HFFc6 (cell line): ENCODE measurements at regions not wholly inside any gene's neighbourhood (a gene's known extent, or its start where the extent isn't known, plus 50 kb on each side); places are given as distances from the start of the nearest gene placed in this dataset.

Experiments
- DNase-seq: peaks from one replicate; pipeline ENCODE4 v3.0.0-alpha.2; 2018
- H3K27ac Mint-ChIP-seq: 2 replicates; pipeline ENCODE4 v1.8.0; 2020; ENCODE audit warnings: mild to moderate bottlenecking, mixed read lengths
- H3K27me3 Mint-ChIP-seq: 2 replicates; pipeline ENCODE4 v1.8.0; 2021; ENCODE audit warnings: mild to moderate bottlenecking, moderate library complexity, mixed read lengths; ENCODE audit not compliant: insufficient read depth
- H3K36me3 Mint-ChIP-seq: 2 replicates; pipeline ENCODE4 v1.8.0; 2021; ENCODE audit warnings: low read depth, mixed read lengths
- H3K4me1 Mint-ChIP-seq: 2 replicates; pipeline ENCODE4 v1.8.0; 2020; ENCODE audit warnings: low read depth, mixed read lengths
- H3K4me3 Mint-ChIP-seq: 2 replicates; pipeline ENCODE4 v1.8.0; 2020; ENCODE audit warnings: mild to moderate bottlenecking, moderate library complexity, mixed read lengths
- H3K9me3 Mint-ChIP-seq: 2 replicates; pipeline ENCODE4 v1.8.0; 2020; ENCODE audit warnings: mild to moderate bottlenecking, mixed read lengths
- TF ChIP-seq, protein P1 (sequence below): fragments of 200-600 bp; sonication (generic); IDR thresholded peaks from 2 replicates; pipeline ENCODE4 v1.5.0; 2021; ENCODE audit warnings: antibody characterized with exemption, mild to moderate bottlenecking

DNA sequence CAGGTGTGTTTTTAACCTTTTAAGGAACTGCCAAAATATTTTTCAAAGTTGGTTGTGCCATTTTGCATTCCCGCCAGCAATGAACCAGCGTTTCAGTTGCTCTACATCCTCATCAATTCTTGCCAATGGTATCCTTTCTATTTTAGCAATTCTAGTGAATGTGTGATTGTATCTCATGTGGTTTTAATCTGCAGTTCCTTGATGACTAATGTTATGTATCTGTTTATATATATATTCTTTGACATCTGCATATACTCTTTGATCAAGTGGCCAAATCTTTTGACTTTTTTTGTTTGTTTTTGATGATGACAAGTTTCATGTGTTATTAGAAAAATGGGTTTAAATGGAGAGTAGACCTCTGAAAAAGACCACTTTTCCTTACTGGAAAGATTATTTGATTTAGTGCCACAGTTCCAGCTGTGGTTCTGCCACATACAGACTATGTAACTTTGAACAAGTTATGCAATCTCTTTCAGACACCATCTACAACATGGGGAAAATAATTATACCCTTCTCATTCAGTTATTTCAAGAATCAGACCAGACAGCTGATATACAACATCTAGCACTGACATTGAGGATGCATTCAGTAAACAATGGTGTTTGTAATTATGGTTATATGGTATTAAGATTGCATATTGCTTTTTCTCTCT, 146.3 kb upstream of the CNOT2 start:
- no peak for DNase-seq
- TF ChIP-seq, protein P1, sequence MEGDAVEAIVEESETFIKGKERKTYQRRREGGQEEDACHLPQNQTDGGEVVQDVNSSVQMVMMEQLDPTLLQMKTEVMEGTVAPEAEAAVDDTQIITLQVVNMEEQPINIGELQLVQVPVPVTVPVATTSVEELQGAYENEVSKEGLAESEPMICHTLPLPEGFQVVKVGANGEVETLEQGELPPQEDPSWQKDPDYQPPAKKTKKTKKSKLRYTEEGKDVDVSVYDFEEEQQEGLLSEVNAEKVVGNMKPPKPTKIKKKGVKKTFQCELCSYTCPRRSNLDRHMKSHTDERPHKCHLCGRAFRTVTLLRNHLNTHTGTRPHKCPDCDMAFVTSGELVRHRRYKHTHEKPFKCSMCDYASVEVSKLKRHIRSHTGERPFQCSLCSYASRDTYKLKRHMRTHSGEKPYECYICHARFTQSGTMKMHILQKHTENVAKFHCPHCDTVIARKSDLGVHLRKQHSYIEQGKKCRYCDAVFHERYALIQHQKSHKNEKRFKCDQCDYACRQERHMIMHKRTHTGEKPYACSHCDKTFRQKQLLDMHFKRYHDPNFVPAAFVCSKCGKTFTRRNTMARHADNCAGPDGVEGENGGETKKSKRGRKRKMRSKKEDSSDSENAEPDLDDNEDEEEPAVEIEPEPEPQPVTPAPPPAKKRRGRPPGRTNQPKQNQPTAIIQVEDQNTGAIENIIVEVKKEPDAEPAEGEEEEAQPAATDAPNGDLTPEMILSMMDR: no peak
- Mint-ChIP-seq H3K27me3 (no peaks in the 10 kb centered on the region; the same call in 1 of the 2 replicates), H3K9me3 (peaks cover 4% of the 10 kb centered on the region; the same call in 1 of the 2 replicates), H3K36me3 (no peaks in the 10 kb centered on the region), H3K4me3 (no peak overlapping the region), H3K27ac (no peak overlapping the region), H3K4me1 (no peaks in the 10 kb centered on the region)

GRCh38 chr12:70101064-70101463, 142.2 kb upstream of the CNOT2 start:
- TF ChIP-seq, protein P1: no peak
- H3K9me3 Mint-ChIP-seq: peaks cover 4% of the 10 kb centered on the region; the same call in 1 of the 2 replicates
- H3K27ac Mint-ChIP-seq: no peak overlapping the region
- H3K4me1 Mint-ChIP-seq: no peaks in the 10 kb centered on the region
- H3K27me3 Mint-ChIP-seq: no peaks in the 10 kb centered on the region
- DNase-seq: no peak
- H3K4me3 Mint-ChIP-seq: no peak overlapping the region
- no peaks in the 10 kb centered on the region for H3K36me3 Mint-ChIP-seq

DNA sequence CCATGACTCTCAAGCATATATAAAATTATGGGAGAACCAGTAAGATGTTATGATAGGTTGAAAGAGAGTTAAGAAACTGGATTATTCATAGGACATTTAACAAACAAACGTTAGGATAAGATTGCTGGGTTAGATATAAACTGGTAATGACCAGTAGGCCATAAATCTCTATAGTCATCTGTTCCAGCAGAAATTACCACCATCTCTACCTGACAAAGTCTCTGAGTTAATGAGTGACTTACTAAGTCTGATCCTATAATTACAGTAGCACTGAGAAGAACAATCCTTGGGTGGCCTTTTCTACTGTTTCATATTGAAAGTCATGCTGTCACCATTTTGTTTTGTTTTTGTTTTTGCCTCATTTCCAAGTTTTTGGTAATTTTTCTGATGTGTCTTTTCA, 136.9 kb upstream of the CNOT2 start:
- H3K9me3 Mint-ChIP-seq: peaks cover 21% of the 10 kb centered on the region
- H3K36me3 Mint-ChIP-seq: no peaks in the 10 kb centered on the region
- H3K27ac Mint-ChIP-seq: no peak overlapping the region
- no peak for DNase-seq
- no peak overlapping the region for H3K4me3 Mint-ChIP-seq
- H3K27me3 Mint-ChIP-seq: no peaks in the 10 kb centered on the region
- TF ChIP-seq, protein P1: no peak
- no peaks in the 10 kb centered on the region for H3K4me1 Mint-ChIP-seq

DNA sequence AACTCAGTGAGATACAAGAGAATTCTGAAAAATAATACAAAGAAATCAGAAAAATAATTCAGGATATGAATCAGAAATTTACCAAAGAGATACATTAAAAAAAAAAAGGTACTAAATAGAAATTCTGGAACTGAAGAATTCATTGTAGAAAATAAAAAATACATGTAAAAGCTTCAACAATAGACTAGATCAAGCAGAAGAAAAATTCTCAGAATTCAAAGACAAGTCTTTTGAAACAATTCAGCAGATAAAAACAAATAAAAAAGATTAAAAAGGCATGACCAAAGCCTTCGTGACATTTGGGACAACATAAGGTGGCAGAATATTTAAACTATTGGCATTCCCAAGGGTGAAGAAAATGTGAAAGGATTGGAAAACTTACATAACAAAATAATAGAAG, 133.1 kb upstream of the CNOT2 start:
- Mint-ChIP-seq H3K4me1 (no peaks in the 10 kb centered on the region), H3K36me3 (no peaks in the 10 kb centered on the region), H3K27me3 (no peaks in the 10 kb centered on the region), H3K4me3 (no peak overlapping the region), H3K27ac (no peak overlapping the region), H3K9me3 (peaks cover 26% of the 10 kb centered on the region)
- TF ChIP-seq, protein P1: no peak
- no peak for DNase-seq

- H3K27me3 Mint-ChIP-seq: no peaks in the 10 kb centered on the region
- TF ChIP-seq, protein P1: no peak
- no peaks in the 10 kb centered on the region for H3K36me3 Mint-ChIP-seq
- H3K4me3 Mint-ChIP-seq: no peak overlapping the region
- no peaks in the 10 kb centered on the region for H3K4me1 Mint-ChIP-seq
- DNase-seq: no peak
- H3K9me3 Mint-ChIP-seq: peaks cover 11% of the 10 kb centered on the region
- no peak overlapping the region for H3K27ac Mint-ChIP-seq
Observed at GRCh38 chr12:70117670-70118069, 125.6 kb upstream of the CNOT2 start.
